Dedifferentiated amniotic fluid mesenchymal stem cell (primary cell): ENCODE measurements at regions not wholly inside any gene's neighbourhood (a gene's known extent, or its start where the extent isn't known, plus 50 kb on each side); places are given as distances from the start of the nearest gene placed in this dataset.

Experiments
- DNase-seq: peaks from one replicate; pipeline ENCODE4 v3.0.0-alpha.2; 2016; ENCODE audit errors: extremely low spot score

DNA sequence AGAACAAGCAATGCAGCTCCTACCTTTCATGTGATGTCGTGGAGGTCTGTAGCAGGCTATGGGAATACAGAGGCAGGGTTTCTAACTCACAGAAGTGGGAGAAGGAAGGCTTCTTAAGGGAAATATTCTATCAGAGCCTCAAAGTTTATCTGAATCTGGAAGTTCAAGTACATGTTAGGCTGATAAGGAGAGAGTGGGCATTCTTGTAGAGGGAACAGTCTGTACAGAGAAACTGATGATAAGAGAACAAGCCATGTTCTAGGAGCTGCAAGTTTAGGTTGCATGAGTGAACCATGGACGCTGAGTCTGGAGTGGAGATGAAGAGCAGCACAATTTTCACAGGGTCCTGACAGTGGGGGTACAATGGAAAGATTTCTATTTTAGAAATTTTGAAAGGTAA, 344.0 kb downstream of the CHRM3 start:
- no peak for DNase-seq

- no peak for DNase-seq
Measured at GRCh38 chr1:239731082-239731748, 344.8 kb downstream of the CHRM3 start.

DNA sequence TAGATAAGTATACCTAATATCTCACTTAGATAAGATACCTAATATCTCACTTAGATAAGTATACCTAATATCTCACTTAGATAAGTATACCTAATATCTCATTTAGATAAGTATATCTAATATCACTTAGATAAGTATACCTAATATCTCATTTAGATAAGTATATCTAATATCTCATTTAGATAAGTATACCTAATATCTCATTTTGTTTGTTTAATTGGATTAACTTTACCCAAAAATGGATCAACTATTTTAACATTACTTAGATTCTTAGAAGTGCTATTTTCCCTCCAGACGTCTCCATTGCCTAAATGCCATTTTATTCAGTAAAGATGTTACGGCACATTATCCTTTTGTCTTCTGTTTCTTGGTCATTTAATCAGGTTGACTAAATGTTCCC, 346.4 kb downstream of the CHRM3 start:
- no peak for DNase-seq

DNA sequence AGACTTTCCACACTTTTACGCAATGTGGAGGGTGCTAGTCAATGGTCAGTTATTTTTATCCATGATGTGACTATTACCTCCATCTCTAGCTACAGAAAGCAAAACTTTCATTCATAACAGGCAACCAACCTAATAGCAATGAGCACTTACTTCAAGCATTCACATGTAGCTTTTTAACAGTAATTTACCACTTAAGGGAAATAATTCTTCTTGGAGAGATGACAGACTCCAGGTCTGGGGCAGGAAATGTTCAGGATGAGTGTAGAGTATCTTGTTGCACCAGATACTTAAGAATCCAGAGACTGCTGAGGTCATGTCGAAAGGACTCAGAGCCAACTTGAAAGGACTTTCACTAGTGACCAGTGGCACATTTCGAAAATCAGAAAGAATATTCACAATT, 347.6 kb downstream of the CHRM3 start:
- no peak for DNase-seq

GRCh38 chr1:239735111-239735510, 348.7 kb downstream of the CHRM3 start:
- no peak for DNase-seq

- DNase-seq: no peak
Measured at GRCh38 chr1:239736479-239736878, 350.1 kb downstream of the CHRM3 start.

- no peak for DNase-seq
Measured at GRCh38 chr1:239739375-239739774, 352.3 kb upstream of the FMN2 start.

DNA sequence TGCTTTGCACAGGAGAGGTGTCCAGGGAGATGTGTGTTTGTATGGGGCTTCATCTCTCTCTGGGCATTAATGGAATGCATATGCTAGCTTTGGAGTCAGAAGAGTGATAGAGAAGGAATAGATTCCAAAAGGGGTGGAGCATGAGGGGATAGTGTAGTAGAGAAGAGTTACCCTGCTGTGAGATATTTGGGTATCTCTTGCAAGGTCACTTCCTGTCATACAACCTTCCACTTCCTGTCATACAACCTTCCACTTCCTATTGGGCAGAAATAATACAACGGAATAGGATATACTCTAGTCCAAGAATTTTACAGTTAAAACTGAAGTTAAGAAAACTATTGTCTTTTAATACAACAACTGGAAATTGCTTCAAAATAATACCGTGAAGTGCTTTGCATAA, 351.8 kb upstream of the FMN2 start:
- no peak for DNase-seq

DNA sequence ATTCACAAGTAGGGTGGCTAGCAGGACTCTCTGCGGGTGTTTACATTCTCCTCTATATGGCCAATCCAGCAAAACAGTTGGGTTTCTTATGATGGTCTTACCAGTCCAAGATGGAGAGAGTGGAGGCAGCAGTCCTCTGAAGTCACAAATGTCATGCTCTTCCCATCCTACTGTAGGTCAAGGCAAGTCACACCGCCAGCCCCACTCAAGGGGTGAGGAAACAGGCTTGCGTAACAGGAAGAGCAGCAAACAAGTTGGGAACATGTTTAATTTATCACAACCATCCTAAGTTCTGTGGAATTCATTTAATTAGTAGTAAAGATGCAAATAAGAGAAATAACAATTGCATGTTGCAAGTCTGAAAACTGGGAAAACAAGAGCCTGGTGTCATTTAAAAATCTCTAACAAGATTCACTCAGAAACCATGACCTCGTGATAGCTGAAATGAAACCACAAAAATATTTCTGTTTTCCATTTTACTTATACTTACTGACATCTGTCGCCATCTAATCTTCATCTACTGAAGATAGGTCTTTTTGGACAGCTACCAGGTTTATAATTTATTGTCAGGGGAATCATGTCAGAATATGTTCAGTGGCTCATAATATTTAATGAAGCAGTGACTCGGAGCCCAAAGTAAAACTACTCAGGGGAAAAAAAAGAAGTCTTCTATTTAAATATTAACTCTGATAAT, 349.1 kb upstream of the FMN2 start:
- DNase-seq: no peak

- no peak for DNase-seq
Measured at GRCh38 chr1:239744851-239745250, 346.8 kb upstream of the FMN2 start.

DNA sequence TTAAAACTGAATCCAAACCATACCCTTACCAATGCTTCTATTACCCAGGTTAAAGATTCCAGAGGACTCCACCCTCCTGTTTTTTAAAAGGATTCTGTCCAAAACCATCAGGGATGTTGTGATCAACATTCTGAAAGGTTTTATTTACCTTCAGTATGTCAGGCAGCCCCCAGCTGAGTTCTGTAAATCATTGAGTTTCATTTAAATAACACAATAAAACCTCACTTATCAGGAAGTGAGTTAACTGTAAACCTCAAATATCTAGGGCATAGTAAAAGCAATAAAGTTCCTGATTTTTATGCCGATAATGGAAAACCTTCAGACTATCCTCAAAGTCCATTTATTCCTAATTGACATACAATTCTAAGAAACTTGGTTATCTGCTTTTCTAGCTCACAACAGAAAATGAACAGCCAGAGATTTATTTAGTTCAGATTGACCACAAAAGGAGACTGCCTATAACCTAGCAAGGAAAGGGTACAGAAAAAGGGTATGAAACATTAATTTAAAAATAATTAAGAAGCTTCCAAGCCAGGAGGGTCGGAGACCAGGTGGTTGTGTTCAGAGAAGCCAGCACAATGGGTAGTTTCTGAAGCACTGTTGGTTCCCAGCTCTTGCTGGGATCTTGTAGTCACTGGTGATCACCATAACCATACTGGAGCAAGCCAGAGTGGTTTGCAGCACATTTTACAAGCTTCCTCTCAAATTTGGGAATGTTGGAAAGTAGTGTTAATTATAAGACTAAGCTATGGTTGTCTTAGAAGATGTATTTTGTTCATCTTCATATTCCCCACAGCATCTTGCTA, 336.4 kb upstream of the FMN2 start:
- no peak for DNase-seq

- no peak for DNase-seq
Measured at GRCh38 chr1:239757716-239758115, 334.0 kb upstream of the FMN2 start.

- no peak for DNase-seq
Measured at GRCh38 chr1:239758756-239759155, 332.9 kb upstream of the FMN2 start.

DNA sequence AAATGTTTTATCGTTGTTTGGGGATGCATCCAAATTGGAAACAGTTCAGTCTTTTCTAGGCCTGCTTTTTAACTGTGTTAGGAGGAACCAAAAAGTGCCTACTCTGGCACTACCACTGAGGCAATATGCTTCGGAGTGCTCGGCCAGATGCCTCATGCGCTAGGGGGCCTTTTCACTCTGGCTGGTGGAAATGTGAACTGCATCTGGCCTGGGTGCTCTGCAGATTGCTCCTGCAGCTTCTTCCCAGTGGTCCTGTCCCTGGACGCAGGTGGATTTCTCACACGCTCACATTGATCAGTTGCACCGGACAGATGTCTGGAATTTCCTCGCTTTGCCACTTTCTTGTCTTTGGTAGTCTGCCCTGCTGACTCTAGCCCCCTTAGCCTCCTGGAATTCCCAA, 330.2 kb upstream of the FMN2 start:
- no peak for DNase-seq

DNA sequence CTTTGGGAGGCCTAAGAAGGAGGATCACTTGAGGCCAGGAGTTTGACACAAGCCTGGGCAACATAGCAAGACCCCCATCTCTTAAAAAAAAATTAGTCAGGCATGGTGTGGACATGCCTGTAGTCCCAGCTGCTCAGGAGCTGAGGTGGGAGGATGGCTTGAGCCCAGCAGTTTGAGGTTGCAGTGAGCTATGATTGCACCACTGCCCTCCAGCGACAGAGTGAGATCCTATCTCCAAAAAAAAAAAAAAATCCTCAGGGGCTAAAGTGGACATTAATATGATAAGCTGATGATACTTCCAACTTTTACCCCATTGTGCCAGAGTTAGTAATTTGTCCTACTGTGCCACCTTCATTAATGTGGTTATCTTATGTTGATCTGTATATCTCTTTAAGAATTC, 327.8 kb upstream of the FMN2 start:
- DNase-seq: no peak

- DNase-seq: no peak
Measured at GRCh38 chr1:239764546-239764945, 327.1 kb upstream of the FMN2 start.

DNA sequence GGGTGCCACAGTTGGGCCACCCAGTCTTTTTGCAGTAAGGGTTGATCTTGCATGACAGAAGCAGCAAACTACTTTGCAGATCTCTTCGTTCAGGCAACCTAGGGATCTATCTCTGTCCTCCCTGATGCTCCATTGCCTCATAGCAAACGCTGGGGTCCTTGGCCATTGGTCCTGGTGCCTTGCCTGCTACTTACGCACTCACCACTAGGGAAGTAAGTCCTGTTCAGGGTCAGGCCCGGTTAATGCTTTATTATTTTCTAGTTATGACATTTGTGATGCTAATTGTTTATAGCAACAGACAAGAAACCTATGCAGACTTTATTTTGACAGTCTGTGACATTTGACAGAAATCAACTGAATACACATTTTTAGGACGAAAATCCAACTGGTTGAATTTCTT, 326.5 kb upstream of the FMN2 start:
- no peak for DNase-seq

DNA sequence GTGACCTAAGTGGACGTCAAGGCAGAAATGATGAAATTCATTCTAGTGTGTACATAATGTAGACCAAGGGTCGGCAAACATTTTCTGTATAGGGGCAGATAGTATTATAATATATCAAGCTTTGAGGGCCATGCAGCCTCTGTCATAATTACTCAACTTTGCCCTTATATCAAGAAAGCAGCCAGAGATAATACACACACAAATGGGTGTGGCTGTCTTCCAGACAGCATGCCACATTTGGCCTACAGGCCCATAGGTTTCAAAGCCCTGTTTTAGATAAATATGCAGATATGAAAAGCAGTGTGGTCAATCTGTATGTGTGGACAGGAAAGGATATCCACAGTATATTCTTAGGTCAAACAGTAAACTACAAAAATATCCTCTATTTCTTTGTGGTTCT, 320.1 kb upstream of the FMN2 start:
- no peak for DNase-seq

DNA sequence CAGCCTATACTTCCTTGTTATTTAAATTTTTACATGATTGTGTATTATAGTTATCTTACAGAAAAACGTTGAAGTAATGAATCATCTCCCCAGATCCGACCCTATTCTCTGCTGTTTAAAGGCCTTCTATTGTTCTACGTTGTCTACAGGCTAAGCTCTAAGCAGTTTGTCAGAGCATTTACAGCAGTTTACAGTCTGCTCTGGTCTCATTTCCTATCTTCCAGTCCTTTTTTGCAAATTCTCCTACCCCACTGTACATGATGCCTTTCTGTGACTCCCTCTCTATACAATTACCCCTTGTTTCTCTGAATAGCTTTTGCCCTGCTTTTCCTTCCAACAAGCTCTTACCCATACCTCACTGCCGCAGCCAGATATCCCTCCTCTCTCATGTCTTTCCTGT, 319.2 kb upstream of the FMN2 start:
- no peak for DNase-seq

GRCh38 chr1:239775466-239775865, 316.2 kb upstream of the FMN2 start:
- DNase-seq: no peak

DNA sequence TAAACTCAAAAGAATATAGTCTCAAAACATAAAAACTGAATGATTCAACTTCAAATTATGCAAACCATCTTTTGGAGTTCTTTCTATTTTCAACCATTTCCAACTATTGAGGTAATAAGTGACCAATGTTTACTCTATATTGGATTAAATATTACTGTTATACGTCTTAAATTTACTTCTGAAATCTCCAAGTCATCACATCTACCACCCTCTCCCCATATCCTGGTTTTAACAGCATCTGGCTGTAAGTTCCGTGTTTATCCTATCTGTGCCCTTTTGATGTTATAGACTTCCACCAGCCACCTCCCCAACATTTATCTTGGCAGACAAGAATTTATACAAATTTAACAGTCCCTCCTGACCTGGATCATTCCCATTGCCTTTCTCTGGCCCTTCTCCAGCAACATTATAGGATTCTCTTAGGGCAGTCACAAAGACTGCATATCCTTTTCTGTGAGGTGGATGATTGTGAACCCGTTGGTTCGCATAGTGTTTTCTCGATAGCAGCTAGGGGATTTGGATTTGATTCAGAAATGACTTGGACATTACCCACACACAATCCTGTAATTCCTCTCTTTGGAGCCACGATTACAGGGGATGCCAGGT, 313.4 kb upstream of the FMN2 start:
- DNase-seq: no peak

DNA sequence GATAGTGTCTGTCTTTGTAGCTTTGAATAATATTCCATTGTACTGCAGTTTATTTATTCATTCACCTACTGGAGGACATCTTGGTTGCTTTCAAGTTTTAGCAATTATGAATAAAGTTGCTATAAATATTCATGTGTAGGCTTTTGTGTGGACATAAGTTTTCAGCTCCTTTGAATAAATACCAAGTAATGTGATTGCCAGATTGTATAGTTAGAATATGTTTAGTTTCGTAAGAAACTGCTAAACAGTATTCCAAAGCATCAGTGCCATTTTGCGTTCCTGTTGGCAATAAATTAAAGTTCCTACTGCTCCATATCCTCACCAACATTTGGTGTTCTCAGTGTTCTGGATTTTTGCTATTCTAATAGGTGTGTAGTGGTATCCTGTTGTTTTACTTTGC, 311.7 kb upstream of the FMN2 start:
- no peak for DNase-seq

GRCh38 chr1:239784896-239785295, 306.8 kb upstream of the FMN2 start:
- DNase-seq: no peak
